H1 (cell line): ENCODE measurements at regions not wholly inside any gene's neighbourhood (a gene's known extent, or its start where the extent isn't known, plus 50 kb on each side); places are given as distances from the start of the nearest gene placed in this dataset.

Experiments used
- CTCF ChIA-PET: fragments of 300-600 bp; sonication (Branson Sonifier 250); formaldehyde crosslinking; loops from one replicate; lab custom pipeline; 2021; ENCODE audit not compliant: partially characterized antibody; lab: Charles Lee
- POLR2A ChIA-PET: fragments of 300-600 bp; sonication (Branson Sonifier 250); formaldehyde crosslinking; loops from one replicate; lab custom pipeline; 2021; ENCODE audit warnings: inconsistent platforms; ENCODE audit not compliant: partially characterized antibody; lab: Charles Lee
- DNase-seq, 2 experiments: peaks; one replicate each; pipeline versions ENCODE4 v3.0.0 to v3.0.0-alpha.2; 2010 to 2022; ENCODE audit warnings: low spot score in 2 of 2, low read depth in 1 of 2, mixed read lengths in 1 of 2
- FAIRE-seq: peaks from 2 replicates; lab custom pipeline; 2011; peaks lifted over from hg19 to GRCh38; lab: Jason Lieb, UNC
- H2AFZ ChIP-seq: 2 replicates; pipeline ENCODE4 v1.8.1; 2012; ENCODE audit warnings: low read length, inconsistent platforms
- H2AK5ac ChIP-seq: 2 replicates; pipeline ENCODE4 v1.6.1; 2013; ENCODE audit warnings: low read depth, low read length
- H2BK120ac ChIP-seq: replicated peaks from 2 replicates; pipeline ENCODE3; 2013; ENCODE audit warnings: low read depth, low read length, inconsistent platforms
- H2BK12ac ChIP-seq: 2 replicates; pipeline ENCODE4 v1.6.1; 2013; ENCODE audit warnings: low read depth, low read length
- H2BK15ac ChIP-seq: 2 replicates; pipeline ENCODE4 v1.6.1; 2013; ENCODE audit warnings: low read length
- H2BK20ac ChIP-seq: 2 replicates; pipeline ENCODE4 v1.6.1; 2013; ENCODE audit warnings: low read length
- H2BK5ac ChIP-seq: 2 replicates; pipeline ENCODE4 v1.6.1; 2013; ENCODE audit warnings: low read depth, low read length
- H3K14ac ChIP-seq: 2 replicates; pipeline ENCODE4 v1.6.1; 2013; ENCODE audit warnings: inconsistent platforms; ENCODE audit not compliant: insufficient read length
- H3K18ac ChIP-seq: 2 replicates; pipeline ENCODE4 v1.6.1; 2013; ENCODE audit warnings: low read length; ENCODE audit errors: extremely low read depth
- H3K23ac ChIP-seq: 2 replicates; pipeline ENCODE4 v1.6.1; 2013; ENCODE audit warnings: inconsistent platforms; ENCODE audit not compliant: insufficient read length
- H3K23me2 ChIP-seq: 2 replicates; pipeline ENCODE4 v1.6.1; 2013; ENCODE audit warnings: low read depth, low read length
- H3K27ac ChIP-seq: 2 replicates; pipeline ENCODE4 v1.6.1; 2011; ENCODE audit warnings: low read depth, low read length, inconsistent platforms
- H3K27me3 ChIP-seq, 4 experiments: replicated peaks in 1 of 4; 1 replicate in 1 of 4; 2 replicates in 3 of 4; pipeline versions ENCODE4 v1.6.1 to v1.8.1; 2011 to 2013; ENCODE audit warnings: low read length in 3 of 4, mild to moderate bottlenecking in 3 of 4, inconsistent platforms in 2 of 4, mixed read lengths in 2 of 4, moderate library complexity in 1 of 4; ENCODE audit not compliant: control insufficient read depth in 3 of 4, insufficient read depth in 3 of 4; ENCODE audit errors: extremely low read depth in 1 of 4
- H3K36me3 ChIP-seq, 4 experiments: 2 replicates each; pipeline versions ENCODE4 v1.6.1 to v1.8.1; 2011 to 2013; ENCODE audit warnings: mild to moderate bottlenecking in 4 of 4, low read length in 3 of 4, moderate library complexity in 2 of 4, control low read depth in 1 of 4, inconsistent platforms in 1 of 4; ENCODE audit not compliant: insufficient read depth in 4 of 4, control insufficient read depth in 2 of 4
- H3K4ac ChIP-seq: replicated peaks from 2 replicates; pipeline ENCODE3; 2013; ENCODE audit warnings: low read length, low read depth, mixed read lengths, inconsistent platforms; ENCODE audit not compliant: insufficient read length
- H3K4me1 ChIP-seq, 4 experiments: replicated peaks in 1 of 4; 1 replicate in 1 of 4; 2 replicates in 3 of 4; pipeline versions ENCODE4 v1.6.1 to v1.8.1; 2011 to 2013; ENCODE audit warnings: low read length in 3 of 4, inconsistent platforms in 2 of 4, mixed read lengths in 1 of 4; ENCODE audit not compliant: insufficient read depth in 4 of 4, control insufficient read depth in 3 of 4
- H3K4me2 ChIP-seq, 2 experiments: 2 replicates each; pipeline versions ENCODE4 v1.6.1 to v1.8.1; 2011 to 2013; ENCODE audit warnings: low read depth in 2 of 2, low read length in 2 of 2, control low read depth in 1 of 2, inconsistent platforms in 1 of 2, mild to moderate bottlenecking in 1 of 2; ENCODE audit not compliant: insufficient read depth in 1 of 2
- H3K4me3 ChIP-seq, 4 experiments: fragments of 200-600, 300-600 bp in 1 of 4; sonication (generic), shearing (Covaris generic), sonication (Bioruptor Twin) in 1 of 4; 2 replicates each; pipeline versions ENCODE4 v1.5.1 to v1.8.1; 2011 to 2016; ENCODE audit warnings: low read length in 4 of 4, low read depth in 3 of 4, control low read depth in 2 of 4, inconsistent platforms in 2 of 4, mild to moderate bottlenecking in 2 of 4, mixed read lengths in 1 of 4, moderate library complexity in 1 of 4; ENCODE audit not compliant: insufficient read depth in 2 of 4; ENCODE audit errors: extremely low read depth in 1 of 4
- H3K56ac ChIP-seq: replicated peaks from 2 replicates; pipeline ENCODE3; 2013; ENCODE audit warnings: low read depth, mild to moderate bottlenecking, mixed read lengths, low read length, inconsistent platforms; ENCODE audit not compliant: insufficient read length
- H3K79me1 ChIP-seq: 2 replicates; pipeline ENCODE4 v1.6.1; 2013; ENCODE audit warnings: low read depth, low read length, control low read depth
- H3K79me2 ChIP-seq, 2 experiments: 2 replicates each; pipeline versions ENCODE4 v1.6.1 to v1.8.1; 2012 to 2013; ENCODE audit warnings: low read length in 2 of 2, mild to moderate bottlenecking in 2 of 2, inconsistent platforms in 1 of 2; ENCODE audit not compliant: insufficient read depth in 2 of 2, control insufficient read depth in 1 of 2
- H3K9ac ChIP-seq, 4 experiments: replicated peaks in 1 of 4; 1 replicate in 1 of 4; 2 replicates in 3 of 4; pipeline versions ENCODE4 v1.6.1 to v1.8.1; 2011 to 2013; ENCODE audit warnings: low read depth in 3 of 4, low read length in 3 of 4, control low read depth in 2 of 4, mild to moderate bottlenecking in 2 of 4, moderate library complexity in 2 of 4, inconsistent platforms in 1 of 4; ENCODE audit errors: extremely low read depth in 1 of 4
- H3K9me3 ChIP-seq, 2 experiments: 2 replicates each; pipeline versions ENCODE4 v1.6.1 to v1.8.1; 2012 to 2013; ENCODE audit warnings: mild to moderate bottlenecking in 2 of 2, moderate library complexity in 2 of 2, control low read depth in 1 of 2, inconsistent platforms in 1 of 2, low read depth in 1 of 2, low read length in 1 of 2, mixed read lengths in 1 of 2; ENCODE audit not compliant: insufficient read depth in 2 of 2
- H4K20me1 ChIP-seq, 2 experiments: replicated peaks in 1 of 2; 2 replicates each; pipeline versions ENCODE3 to v1.8.1; 2011 to 2013; ENCODE audit warnings: inconsistent platforms in 2 of 2, low read length in 2 of 2, mild to moderate bottlenecking in 1 of 2; ENCODE audit not compliant: insufficient read depth in 2 of 2, control insufficient read depth in 1 of 2
- H4K5ac ChIP-seq: 2 replicates; pipeline ENCODE4 v1.6.1; 2013; ENCODE audit warnings: low read length, low read depth, mixed read lengths, inconsistent platforms; ENCODE audit not compliant: insufficient read length
- H4K8ac ChIP-seq: 2 replicates; pipeline ENCODE4 v1.8.0; 2013; ENCODE audit warnings: mild to moderate bottlenecking, moderate library complexity, low read length, inconsistent platforms; ENCODE audit not compliant: insufficient read depth; ENCODE audit errors: extremely low read depth
- H4K91ac ChIP-seq: replicated peaks from 2 replicates; pipeline ENCODE3; 2013; ENCODE audit warnings: low read length, mixed read lengths, inconsistent platforms; ENCODE audit not compliant: insufficient read length
- ATF3 ChIP-seq: IDR thresholded peaks from 2 replicates; pipeline ENCODE4 v1.6.1; 2011; ENCODE audit warnings: low read depth, mild to moderate bottlenecking, low read length; ENCODE audit not compliant: insufficient read depth
- FOSL1 ChIP-seq: IDR thresholded peaks from 2 replicates; pipeline ENCODE4 v1.6.1; 2011; ENCODE audit warnings: mild to moderate bottlenecking, low read depth, low read length, moderate library complexity; ENCODE audit not compliant: insufficient read depth
- POLR2AphosphoS5 ChIP-seq: IDR thresholded peaks from 2 replicates; pipeline ENCODE4 v1.6.1; 2011; ENCODE audit warnings: low read depth, low read length
- POU5F1 ChIP-seq: IDR thresholded peaks from 2 replicates; pipeline ENCODE4 v1.6.1; 2011; ENCODE audit warnings: low read depth, mild to moderate bottlenecking, low read length, moderate library complexity
- SAP30 ChIP-seq: fragments of 300-600 bp; sonication (generic); IDR thresholded peaks from 2 replicates; pipeline ENCODE4 v1.7.1; 2012; ENCODE audit warnings: low read length, moderate library complexity, mild to moderate bottlenecking, inconsistent platforms; ENCODE audit not compliant: insufficient read depth, insufficient replicate concordance
- SIN3A ChIP-seq, 2 experiments: IDR thresholded peaks in 1 of 2; conservative IDR thresholded peaks in 1 of 2; 2 replicates each; pipeline ENCODE4 v1.6.1; 2011 to 2012; ENCODE audit warnings: low read length in 2 of 2, improper control_type of control experiment in 1 of 2, low read depth in 1 of 2, mild to moderate bottlenecking in 1 of 2
- SP4 ChIP-seq: IDR thresholded peaks from 2 replicates; pipeline ENCODE4 v1.6.1; 2012; ENCODE audit warnings: low read length, inconsistent platforms
- TEAD4 ChIP-seq: IDR thresholded peaks from 2 replicates; pipeline ENCODE4 v1.6.1; 2012; ENCODE audit warnings: low read depth, low read length, inconsistent platforms, mixed read lengths
- WGBS, 2 experiments: shearing (Covaris generic) in 1 of 2; methylation state at CpG; one replicate each; pipeline versions ENCODE4 v1.1.6 to v1.1.7; 2013 to 2015; ENCODE audit warnings: low lambda C conversion rate in 2 of 2, mixed read lengths in 2 of 2, inconsistent platforms in 1 of 2, low coverage in 1 of 2, missing lambda C conversion rate in 1 of 2; ENCODE audit not compliant: insufficient replicate concordance in 2 of 2, insufficient coverage in 1 of 2, insufficient read length in 1 of 2; ENCODE audit errors: extremely low coverage in 1 of 2, missing lambda C conversion rate in 1 of 2; 5-methylcytosine and 5-hydroxymethylcytosine counted together

- no peaks in the 10 kb centered on the region for H4K20me1 ChIP-seq
- POLR2A ChIA-PET: no interaction called here
- FAIRE-seq: no peak
- no peak overlapping the region for H2BK120ac ChIP-seq
- no peak overlapping the region for H2BK20ac ChIP-seq
- H3K4me2 ChIP-seq: no peak overlapping the region
- H2BK5ac ChIP-seq: no peak overlapping the region
- 93% methylated on average over 5 of the region's 5 CpGs; no CpG with 5 or more reads in 1 of the 2 experiments for WGBS, 2 experiments
- no peaks in the 10 kb centered on the region for H3K27me3 ChIP-seq
- H3K36me3 ChIP-seq: peaks cover 0 to 6% (median 3%) of the 10 kb centered on the region in 4 experiments; a peak in 2 of 8 replicates
- H3K79me1 ChIP-seq: no peaks in the 10 kb centered on the region; the same call in 1 of the 2 replicates
- CTCF ChIA-PET: interaction anchor here (1.2 kb wide), 1 partner anchor 9 kb away, joined by 4 read pairs; no protein-coding TSS in a partner anchor
- no peak for TF ChIP-seq SP4
- no peak for TF ChIP-seq ATF3
- TF ChIP-seq FOSL1: no peak
- TF ChIP-seq SIN3A (conservative IDR thresholded peaks at IDR 0.05 in 1 of 2, IDR thresholded peaks at IDR 0.05 in 1 of 2; ENCODE audit: low read depth in 1 of 2, low read length in 2 of 2): no peak
- no peak for TF ChIP-seq SAP30
- no peak for TF ChIP-seq POU5F1
- TF ChIP-seq TEAD4: no peak
- TF ChIP-seq POLR2AphosphoS5: no peak
- H2BK15ac ChIP-seq: no peak overlapping the region
- H4K5ac ChIP-seq: no peak overlapping the region
- no peaks in the 10 kb centered on the region; the same call in 1 of the 2 replicates for H3K23me2 ChIP-seq
- 0 out of 4 replicates have a peak, but pooled peaks cover 0 to 7% of the 10 kb centered on the region in 2 experiments for H3K79me2 ChIP-seq
- H3K18ac ChIP-seq: no peak overlapping the region
- no peak overlapping the region for H3K14ac ChIP-seq
- H3K4me1 ChIP-seq: peaks cover 0 to 5% (median 0%) of the 10 kb centered on the region in 4 experiments; a peak in 3 of 7 replicates
- no peak overlapping the region for H3K9ac ChIP-seq
- no peak overlapping the region for H3K27ac ChIP-seq
- DNase-seq: no peak
- no peak overlapping the region for H3K4ac ChIP-seq
- H2AFZ ChIP-seq: no peak overlapping the region
- no peaks in the 10 kb centered on the region; a peak in 1 of 4 replicates for H3K9me3 ChIP-seq
- no peak overlapping the region for H4K91ac ChIP-seq
- no peak overlapping the region for H3K23ac ChIP-seq
- no peak overlapping the region for H3K56ac ChIP-seq
- H2AK5ac ChIP-seq: no peak overlapping the region
- H2BK12ac ChIP-seq: no peak overlapping the region
- no peak overlapping the region for H3K4me3 ChIP-seq
- H4K8ac ChIP-seq: no peak overlapping the region
Measured at GRCh38 chr4:151606061-151606460, 154.7 kb downstream of the GATB start.
